ENCODE measurements at regions not wholly inside any gene's neighbourhood (a gene's known extent, or its start where the extent isn't known, plus 50 kb on each side); places are given as distances from the start of the nearest gene placed in this dataset.
"Not testable (repeated sequence)": the region's sequence is repeated elsewhere in the genome, so short reads cannot be mapped to it uniquely, and the experiment has no call there.

GRCh38 chr10:121313119-121313875 lies 284.9 kb downstream of the FGFR2 start:
- H3K9me3 ChIP-seq (ENCODE audit: control insufficient read depth, low read length) = no peaks in the 10 kb centered on the region
- no peaks in the 10 kb centered on the region for H3K36me3 ChIP-seq (ENCODE audit: control insufficient read depth, insufficient read depth, low read length)
- peak overlapping the region; percentile 85 for H3K27ac ChIP-seq (ENCODE audit: low read depth, low read length, severe bottlenecking)
- WGBS, 2 experiments (ENCODE audit: insufficient coverage in 2 of 2) = 87 to 95% methylated on average over 11 of the region's 17 CpGs
- no peak overlapping the region for H3K4me3 ChIP-seq (ENCODE audit: extremely low read depth, insufficient read depth, low read length, poor library complexity, severe bottlenecking)
- H3K4me1 ChIP-seq (ENCODE audit: control insufficient read depth, insufficient read depth, low read length, poor library complexity, severe bottlenecking) = peaks cover 30% of the 10 kb centered on the region

GRCh38 chr10:121316432-121316831 lies 281.8 kb downstream of the FGFR2 start:
- Histone ChIP-seq H3K36me3 (ENCODE audit: control insufficient read depth, insufficient read depth, low read length) (no peaks in the 10 kb centered on the region), H3K9me3 (ENCODE audit: control insufficient read depth, low read length) (no peaks in the 10 kb centered on the region), H3K4me3 (ENCODE audit: extremely low read depth, insufficient read depth, low read length, poor library complexity, severe bottlenecking) (no peak overlapping the region), H3K4me1 (ENCODE audit: control insufficient read depth, insufficient read depth, low read length, poor library complexity, severe bottlenecking) (peaks cover 23% of the 10 kb centered on the region), H3K27ac (ENCODE audit: low read depth, low read length, severe bottlenecking) (no peak overlapping the region)
- 86 to 93% methylated on average over 3 of the region's 3 CpGs for WGBS, 2 experiments (ENCODE audit: insufficient coverage in 2 of 2)

GRCh38 chr10:121317374-121317773 lies 280.9 kb downstream of the FGFR2 start:
- no peaks in the 10 kb centered on the region for H3K36me3 ChIP-seq (ENCODE audit: control insufficient read depth, insufficient read depth, low read length)
- H3K4me1 ChIP-seq (ENCODE audit: control insufficient read depth, insufficient read depth, low read length, poor library complexity, severe bottlenecking) = peaks cover 14% of the 10 kb centered on the region
- no peak overlapping the region for H3K27ac ChIP-seq (ENCODE audit: low read depth, low read length, severe bottlenecking)
- no peaks in the 10 kb centered on the region for H3K9me3 ChIP-seq (ENCODE audit: control insufficient read depth, low read length)
- H3K4me3 ChIP-seq (ENCODE audit: extremely low read depth, insufficient read depth, low read length, poor library complexity, severe bottlenecking) = no peak overlapping the region
- no CpG with 5 or more reads among the region's 1 CpG for WGBS, 2 experiments (ENCODE audit: insufficient coverage in 2 of 2)

GRCh38 chr10:121322046-121322445 lies 276.2 kb downstream of the FGFR2 start:
- Histone ChIP-seq H3K9me3 (ENCODE audit: control insufficient read depth, low read length) (no peaks in the 10 kb centered on the region), H3K36me3 (ENCODE audit: control insufficient read depth, insufficient read depth, low read length) (no peaks in the 10 kb centered on the region), H3K27ac (ENCODE audit: low read depth, low read length, severe bottlenecking) (no peak overlapping the region), H3K4me3 (ENCODE audit: extremely low read depth, insufficient read depth, low read length, poor library complexity, severe bottlenecking) (no peak overlapping the region), H3K4me1 (ENCODE audit: control insufficient read depth, insufficient read depth, low read length, poor library complexity, severe bottlenecking) (peaks cover 3% of the 10 kb centered on the region)
- no CpG with 5 or more reads among the region's 1 CpG for WGBS, 2 experiments (ENCODE audit: insufficient coverage in 2 of 2)

- Histone ChIP-seq H3K4me3 (ENCODE audit: extremely low read depth, insufficient read depth, low read length, poor library complexity, severe bottlenecking) (no peak overlapping the region), H3K9me3 (ENCODE audit: control insufficient read depth, low read length) (no peaks in the 10 kb centered on the region), H3K27ac (ENCODE audit: low read depth, low read length, severe bottlenecking) (no peak overlapping the region), H3K4me1 (ENCODE audit: control insufficient read depth, insufficient read depth, low read length, poor library complexity, severe bottlenecking) (peaks cover 3% of the 10 kb centered on the region), H3K36me3 (ENCODE audit: control insufficient read depth, insufficient read depth, low read length) (no peaks in the 10 kb centered on the region)
- whole genome bisulfite sequencing, 2 experiments (ENCODE audit: insufficient coverage in 2 of 2) = no CpG with 5 or more reads among the region's 1 CpG
Observed at GRCh38 chr10:121322776-121323175, 275.5 kb downstream of the FGFR2 start.

- Histone ChIP-seq H3K36me3 (ENCODE audit: control insufficient read depth, insufficient read depth, low read length) (no peaks in the 10 kb centered on the region), H3K27ac (ENCODE audit: low read depth, low read length, severe bottlenecking) (no peak overlapping the region), H3K9me3 (ENCODE audit: control insufficient read depth, low read length) (no peaks in the 10 kb centered on the region), H3K4me1 (ENCODE audit: control insufficient read depth, insufficient read depth, low read length, poor library complexity, severe bottlenecking) (peaks cover 3% of the 10 kb centered on the region), H3K4me3 (ENCODE audit: extremely low read depth, insufficient read depth, low read length, poor library complexity, severe bottlenecking) (no peak overlapping the region)
- no CpG with 5 or more reads among the region's 1 CpG for WGBS, 2 experiments (ENCODE audit: insufficient coverage in 2 of 2)
Observed at GRCh38 chr10:121323443-121323842, 274.8 kb downstream of the FGFR2 start.

GRCh38 chr10:121324678-121325213 lies 273.5 kb downstream of the FGFR2 start:
- Histone ChIP-seq H3K27ac (ENCODE audit: low read depth, low read length, severe bottlenecking) (no peak overlapping the region), H3K9me3 (ENCODE audit: control insufficient read depth, low read length) (no peaks in the 10 kb centered on the region), H3K4me1 (ENCODE audit: control insufficient read depth, insufficient read depth, low read length, poor library complexity, severe bottlenecking) (peaks cover 3% of the 10 kb centered on the region), H3K36me3 (ENCODE audit: control insufficient read depth, insufficient read depth, low read length) (no peaks in the 10 kb centered on the region), H3K4me3 (ENCODE audit: extremely low read depth, insufficient read depth, low read length, poor library complexity, severe bottlenecking) (no peak overlapping the region)
- 88 to 91% methylated on average over 4 to 6 of the region's 7 CpGs for WGBS, 2 experiments (ENCODE audit: insufficient coverage in 2 of 2)

GRCh38 chr10:121325490-121326231 lies 272.6 kb downstream of the FGFR2 start:
- H3K9me3 ChIP-seq (ENCODE audit: control insufficient read depth, low read length) = no peaks in the 10 kb centered on the region
- no peak overlapping the region for H3K4me3 ChIP-seq (ENCODE audit: extremely low read depth, insufficient read depth, low read length, poor library complexity, severe bottlenecking)
- WGBS, 2 experiments (ENCODE audit: insufficient coverage in 2 of 2) = 100% methylated on average over 2 to 3 of the region's 5 CpGs
- H3K4me1 ChIP-seq (ENCODE audit: control insufficient read depth, insufficient read depth, low read length, poor library complexity, severe bottlenecking) = peaks cover 3% of the 10 kb centered on the region
- H3K36me3 ChIP-seq (ENCODE audit: control insufficient read depth, insufficient read depth, low read length) = no peaks in the 10 kb centered on the region
- H3K27ac ChIP-seq (ENCODE audit: low read depth, low read length, severe bottlenecking) = no peak overlapping the region

- H3K4me3 ChIP-seq (ENCODE audit: extremely low read depth, insufficient read depth, low read length, poor library complexity, severe bottlenecking) = no peak overlapping the region
- no peaks in the 10 kb centered on the region for H3K36me3 ChIP-seq (ENCODE audit: control insufficient read depth, insufficient read depth, low read length)
- WGBS, 2 experiments (ENCODE audit: insufficient coverage in 2 of 2) = 78 to 84% methylated on average over 2 to 3 of the region's 4 CpGs
- H3K4me1 ChIP-seq (ENCODE audit: control insufficient read depth, insufficient read depth, low read length, poor library complexity, severe bottlenecking) = peaks cover 3% of the 10 kb centered on the region
- no peak overlapping the region for H3K27ac ChIP-seq (ENCODE audit: low read depth, low read length, severe bottlenecking)
- H3K9me3 ChIP-seq (ENCODE audit: control insufficient read depth, low read length) = no peaks in the 10 kb centered on the region
Observed at GRCh38 chr10:121326905-121327304, 271.3 kb downstream of the FGFR2 start.

- Histone ChIP-seq H3K4me3 (ENCODE audit: extremely low read depth, insufficient read depth, low read length, poor library complexity, severe bottlenecking) (no peak overlapping the region), H3K9me3 (ENCODE audit: control insufficient read depth, low read length) (no peaks in the 10 kb centered on the region), H3K36me3 (ENCODE audit: control insufficient read depth, insufficient read depth, low read length) (no peaks in the 10 kb centered on the region), H3K4me1 (ENCODE audit: control insufficient read depth, insufficient read depth, low read length, poor library complexity, severe bottlenecking) (peaks cover 3% of the 10 kb centered on the region), H3K27ac (ENCODE audit: low read depth, low read length, severe bottlenecking) (no peak overlapping the region)
- no CpG with 5 or more reads among the region's 1 CpG for WGBS, 2 experiments (ENCODE audit: insufficient coverage in 2 of 2)
Observed at GRCh38 chr10:121327727-121328126, 270.5 kb downstream of the FGFR2 start.

- not testable (repeated sequence) for H3K27ac ChIP-seq (ENCODE audit: low read depth, low read length, severe bottlenecking); H3K36me3 ChIP-seq (ENCODE audit: control insufficient read depth, insufficient read depth, low read length); H3K4me3 ChIP-seq (ENCODE audit: extremely low read depth, insufficient read depth, low read length, poor library complexity, severe bottlenecking); H3K4me1 ChIP-seq (ENCODE audit: control insufficient read depth, insufficient read depth, low read length, poor library complexity, severe bottlenecking); H3K9me3 ChIP-seq (ENCODE audit: control insufficient read depth, low read length)
- 94% methylated on average over 3 of the region's 4 CpGs; no CpG with 5 or more reads in 1 of the 2 experiments for WGBS, 2 experiments (ENCODE audit: insufficient coverage in 2 of 2)
Observed at GRCh38 chr10:121329631-121330030, 268.6 kb downstream of the FGFR2 start.
